Ectodermal cell (in vitro differentiated cells): ENCODE measurements at regions not wholly inside any gene's neighbourhood (a gene's known extent, or its start where the extent isn't known, plus 50 kb on each side); places are given as distances from the start of the nearest gene placed in this dataset.
"Not testable (repeated sequence)": the region's sequence is repeated elsewhere in the genome, so short reads cannot be mapped to it uniquely, and the experiment has no call there.

Experiments
- H3K27ac ChIP-seq: 2 replicates; pipeline ENCODE4 v1.7.0; 2013; ENCODE audit warnings: mild to moderate bottlenecking, low read depth, low read length; ENCODE audit not compliant: insufficient read depth, poor library complexity, severe bottlenecking
- H3K27me3 ChIP-seq: 2 replicates; pipeline ENCODE4 v1.7.0; 2013; ENCODE audit warnings: mild to moderate bottlenecking, low read length; ENCODE audit not compliant: insufficient read depth, control insufficient read depth, poor library complexity, severe bottlenecking
- H3K36me3 ChIP-seq: one replicate; pipeline ENCODE4 v1.7.0; 2013; ENCODE audit warnings: low read length; ENCODE audit not compliant: control insufficient read depth, insufficient read depth
- H3K4me1 ChIP-seq: one replicate; pipeline ENCODE4 v1.7.0; 2013; ENCODE audit warnings: low read length; ENCODE audit not compliant: control insufficient read depth, insufficient read depth
- H3K4me3 ChIP-seq: 2 replicates; pipeline ENCODE4 v1.7.0; 2013; ENCODE audit warnings: low read depth, low read length, control low read depth; ENCODE audit not compliant: insufficient read depth
- H3K9me3 ChIP-seq: 2 replicates; pipeline ENCODE4 v1.7.0; 2013; ENCODE audit warnings: mild to moderate bottlenecking, low read length, moderate library complexity; ENCODE audit not compliant: control insufficient read depth
- WGBS, 2 experiments: methylation state at CpG; one replicate each; pipeline ENCODE4 v1.1.7; 2013; ENCODE audit warnings: missing lambda C conversion rate in 2 of 2; 5-methylcytosine and 5-hydroxymethylcytosine counted together

GRCh38 chr5:130963798-130964197 is 201.3 kb downstream of the HINT1 start:
- Histone ChIP-seq H3K4me3 (no peak overlapping the region), H3K36me3 (no peaks in the 10 kb centered on the region), H3K9me3 (no peaks in the 10 kb centered on the region), H3K4me1 (no peaks in the 10 kb centered on the region), H3K27me3 (no peaks in the 10 kb centered on the region), H3K27ac (no peak overlapping the region)
- no CpG with 5 or more reads among the region's 1 CpG for WGBS, 2 experiments

GRCh38 chr5:130957151-130957550 is 207.9 kb downstream of the HINT1 start:
- Histone ChIP-seq H3K9me3 (no peaks in the 10 kb centered on the region), H3K4me1 (no peaks in the 10 kb centered on the region), H3K27me3 (no peaks in the 10 kb centered on the region), H3K4me3 (no peak overlapping the region), H3K36me3 (no peaks in the 10 kb centered on the region), H3K27ac (no peak overlapping the region)
- whole genome bisulfite sequencing, 2 experiments = 94 to 98% methylated on average over 1 of the region's 1 CpG

DNA sequence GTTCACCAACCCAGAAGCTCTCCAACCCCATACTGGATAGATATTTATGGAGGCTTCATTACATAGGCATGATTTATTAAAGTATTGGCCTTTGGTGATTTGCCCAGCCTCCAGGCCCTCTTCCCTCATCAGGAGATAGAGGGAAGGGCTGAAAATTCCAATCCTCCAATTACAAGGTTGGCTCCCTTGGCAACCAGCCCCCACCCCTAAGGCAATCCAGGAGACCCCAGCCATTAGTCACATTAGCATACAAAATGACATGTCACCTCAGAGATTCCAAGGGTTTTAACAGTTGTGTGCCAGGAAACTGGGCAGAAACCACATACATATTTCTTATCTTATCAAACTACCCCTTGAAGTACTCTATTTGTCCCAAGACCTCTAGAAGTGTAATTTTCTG is 210.0 kb downstream of the HINT1 start:
- H3K36me3 ChIP-seq = no peaks in the 10 kb centered on the region
- H3K27ac ChIP-seq = no peak overlapping the region
- no peak overlapping the region for H3K4me3 ChIP-seq
- H3K9me3 ChIP-seq = no peaks in the 10 kb centered on the region
- no peaks in the 10 kb centered on the region for H3K27me3 ChIP-seq
- H3K4me1 ChIP-seq = no peaks in the 10 kb centered on the region

DNA sequence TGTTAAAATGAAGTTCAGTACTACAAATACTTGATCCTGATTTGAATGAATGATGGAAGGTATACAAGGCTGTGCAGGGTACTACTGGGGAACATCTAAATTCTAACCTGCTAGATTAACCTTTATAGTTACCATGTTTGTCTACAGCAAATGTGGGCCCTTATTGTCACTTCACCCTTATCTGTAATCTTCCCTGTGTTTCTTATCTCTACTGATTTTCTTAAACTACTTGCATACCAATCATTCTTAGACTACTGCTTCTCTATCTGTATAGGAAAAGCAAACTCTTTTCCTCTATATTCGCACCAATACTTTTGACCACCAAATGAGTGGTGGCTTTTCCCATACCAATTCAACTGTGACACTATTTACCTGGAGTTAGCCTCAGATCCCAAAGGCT is 210.7 kb downstream of the HINT1 start:
- H3K4me1 ChIP-seq = no peaks in the 10 kb centered on the region
- H3K4me3 ChIP-seq = no peak overlapping the region
- no peaks in the 10 kb centered on the region for H3K36me3 ChIP-seq
- H3K9me3 ChIP-seq = no peaks in the 10 kb centered on the region
- no peaks in the 10 kb centered on the region for H3K27me3 ChIP-seq
- 91 to 100% methylated on average over 1 of the region's 1 CpG for WGBS, 2 experiments
- H3K27ac ChIP-seq = no peak overlapping the region

DNA sequence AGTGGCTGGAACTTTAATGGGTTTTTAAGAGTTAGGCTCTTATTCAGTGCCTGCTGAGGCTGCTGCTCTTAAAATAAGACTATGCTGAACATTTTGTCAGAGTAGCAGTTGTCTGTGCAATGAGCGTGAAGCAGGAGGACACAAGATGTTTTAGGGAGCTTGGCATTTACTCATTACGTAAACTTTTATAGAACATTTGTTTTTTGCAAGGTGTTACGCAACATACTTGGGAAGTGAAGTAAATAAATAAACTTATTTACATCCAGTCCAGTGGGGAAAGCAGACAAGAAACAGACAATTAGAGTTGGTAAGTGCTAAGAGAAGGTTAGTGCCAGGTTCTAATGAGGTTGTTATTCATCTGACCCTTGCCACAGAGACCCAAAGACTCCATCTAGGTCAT is 226.0 kb downstream of the HINT1 start:
- no peaks in the 10 kb centered on the region for H3K9me3 ChIP-seq
- no peaks in the 10 kb centered on the region for H3K4me1 ChIP-seq
- H3K4me3 ChIP-seq = no peak overlapping the region
- WGBS, 2 experiments = 97 to 100% methylated on average over 1 to 3 of the region's 3 CpGs
- no peak overlapping the region for H3K27ac ChIP-seq
- no peaks in the 10 kb centered on the region for H3K36me3 ChIP-seq
- no peaks in the 10 kb centered on the region for H3K27me3 ChIP-seq

DNA sequence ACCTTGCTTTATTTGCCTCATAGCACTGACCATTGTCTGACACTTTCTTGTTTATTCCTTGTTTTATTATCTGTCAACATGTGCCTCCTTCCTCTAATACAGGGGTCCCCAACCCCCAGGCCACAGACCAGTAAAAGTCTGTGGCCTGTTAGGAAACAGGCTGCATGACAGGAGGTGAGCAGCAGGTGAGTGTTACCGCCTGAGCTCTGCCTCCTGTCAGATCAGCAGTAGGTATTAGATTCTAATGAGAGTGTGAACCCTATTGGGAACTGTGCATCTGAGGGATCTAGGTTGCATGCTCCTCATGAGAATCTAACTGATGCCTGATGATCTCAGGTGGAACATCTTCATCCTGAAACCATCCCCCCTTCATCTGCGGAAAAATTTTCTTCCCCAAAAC is 228.0 kb downstream of the HINT1 start:
- Histone ChIP-seq H3K36me3 (no peaks in the 10 kb centered on the region), H3K9me3 (no peaks in the 10 kb centered on the region), H3K4me3 (no peak overlapping the region), H3K27ac (no peak overlapping the region), H3K27me3 (no peaks in the 10 kb centered on the region), H3K4me1 (no peaks in the 10 kb centered on the region)
- 61 to 89% methylated on average over 2 of the region's 2 CpGs for WGBS, 2 experiments

- no peak overlapping the region for H3K27ac ChIP-seq
- WGBS, 2 experiments = 92 to 95% methylated on average over 3 of the region's 3 CpGs
- H3K9me3 ChIP-seq = no peaks in the 10 kb centered on the region
- H3K36me3 ChIP-seq = no peaks in the 10 kb centered on the region
- no peak overlapping the region for H3K4me3 ChIP-seq
- H3K4me1 ChIP-seq = no peaks in the 10 kb centered on the region
- no peaks in the 10 kb centered on the region for H3K27me3 ChIP-seq
These were observed 241.4 kb downstream of the HINT1 start for GRCh38 chr5:130923543-130924124.

DNA sequence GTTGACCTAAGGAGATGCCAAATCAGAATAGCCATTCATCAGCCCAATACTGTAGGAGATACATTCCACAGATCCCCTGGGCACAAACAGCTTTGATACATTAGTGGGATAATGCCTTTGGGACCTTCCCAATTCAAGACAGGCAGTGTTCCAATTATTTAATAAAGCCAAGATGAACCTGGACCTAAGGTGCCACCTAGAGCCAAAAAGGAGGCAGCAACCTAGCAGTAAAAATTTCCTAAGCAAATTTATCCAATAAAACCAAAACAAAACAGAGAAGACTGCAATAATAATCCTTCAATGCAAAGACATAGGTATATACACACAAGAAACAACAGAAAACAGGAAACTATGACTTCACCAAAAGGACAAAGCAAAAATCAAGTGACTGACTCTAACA is 253.0 kb downstream of the HINT1 start:
- Histone ChIP-seq H3K36me3 (no peaks in the 10 kb centered on the region), H3K27ac (no peak overlapping the region), H3K4me3 (no peak overlapping the region), H3K4me1 (no peaks in the 10 kb centered on the region), H3K27me3 (no peaks in the 10 kb centered on the region), H3K9me3 (no peaks in the 10 kb centered on the region)

DNA sequence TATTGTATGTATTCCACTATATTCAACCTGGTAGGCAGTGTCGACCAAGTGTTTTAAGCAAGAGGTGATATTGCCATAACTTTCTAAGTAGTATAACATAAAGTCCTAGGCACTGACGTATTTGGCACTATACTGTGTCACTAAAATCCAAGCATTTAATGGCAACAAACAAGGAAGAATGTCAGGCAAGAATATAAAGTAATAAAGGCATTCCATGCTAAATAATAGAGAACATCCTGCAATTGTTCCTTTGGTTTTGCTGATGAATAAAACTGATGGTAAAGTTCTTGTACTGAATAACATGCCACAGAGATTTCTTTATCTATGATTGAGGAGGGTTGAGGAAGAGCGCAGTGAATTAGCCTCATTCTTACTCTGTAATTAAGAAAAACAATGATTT is 256.9 kb downstream of the HINT1 start:
- Histone ChIP-seq H3K4me3 (no peak overlapping the region), H3K36me3 (no peaks in the 10 kb centered on the region), H3K27ac (no peak overlapping the region), H3K4me1 (no peaks in the 10 kb centered on the region), H3K27me3 (no peaks in the 10 kb centered on the region), H3K9me3 (no peaks in the 10 kb centered on the region)
- 100% methylated on average over 2 to 3 of the region's 3 CpGs for WGBS, 2 experiments

- not testable (repeated sequence) for H3K27ac ChIP-seq, H3K36me3 ChIP-seq, H3K9me3 ChIP-seq, H3K4me3 ChIP-seq, H3K4me1 ChIP-seq, H3K27me3 ChIP-seq
- 69 to 74% methylated on average over 24 of the region's 24 CpGs for WGBS, 2 experiments
These were observed 267.4 kb downstream of the HINT1 start for GRCh38 chr5:130897537-130898195.

DNA sequence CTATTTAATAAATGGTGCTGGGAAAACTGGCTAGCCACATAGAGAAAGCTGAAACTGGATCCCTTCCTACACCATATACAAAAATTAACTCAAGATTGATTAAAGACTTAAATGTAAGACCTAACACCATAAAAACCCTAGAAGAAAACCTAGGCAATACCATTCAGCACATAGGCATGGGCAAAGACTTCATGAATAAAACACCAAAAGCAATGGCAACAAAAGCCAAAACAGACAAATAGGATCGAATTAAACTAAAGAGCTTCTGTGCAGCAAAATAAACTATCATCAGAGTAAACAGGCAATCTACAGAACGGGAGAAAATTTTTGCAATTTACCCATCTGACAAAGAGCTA is 267.9 kb downstream of the HINT1 start:
- H3K4me3 ChIP-seq, H3K27ac ChIP-seq: not testable (repeated sequence)

More for the DNA sequence above, 267.9 kb downstream of the HINT1 start:
- not testable (repeated sequence) for H3K27me3 ChIP-seq, H3K4me1 ChIP-seq, H3K36me3 ChIP-seq, H3K9me3 ChIP-seq
- WGBS, 2 experiments = 84 to 86% methylated on average over 2 of the region's 2 CpGs
